Type B pancreatic cell (in vitro differentiated cells): ENCODE measurements at regions not wholly inside any gene's neighbourhood (a gene's known extent, or its start where the extent isn't known, plus 50 kb on each side); places are given as distances from the start of the nearest gene placed in this dataset.

ENCODE experiments used
- DNase-seq: peaks from one replicate; pipeline ENCODE4 v3.0.0; 2021; ENCODE audit warnings: mixed read lengths; ENCODE audit not compliant: unreplicated experiment; ENCODE audit errors: extremely low spot score
- H3K27ac Mint-ChIP-seq: 2 replicates; pipeline ENCODE4 v1.8.0; 2021; ENCODE audit warnings: mild to moderate bottlenecking, mixed read lengths
- H3K27me3 Mint-ChIP-seq: 2 replicates; pipeline ENCODE4 v1.8.0; 2021; ENCODE audit warnings: mixed read lengths
- H3K36me3 Mint-ChIP-seq: 2 replicates; pipeline ENCODE4 v1.8.0; 2021; ENCODE audit warnings: mixed read lengths
- H3K4me1 Mint-ChIP-seq: one replicate; pipeline ENCODE4 v1.8.0; 2021; ENCODE audit warnings: mixed read lengths; ENCODE audit not compliant: unreplicated experiment
- H3K4me3 Mint-ChIP-seq: 2 replicates; pipeline ENCODE4 v1.8.0; 2021; ENCODE audit warnings: mild to moderate bottlenecking, mixed read lengths
- H3K9me3 Mint-ChIP-seq: 2 replicates; pipeline ENCODE4 v1.8.0; 2021; ENCODE audit warnings: mixed read lengths
- CTCF ChIP-seq: fragments of 200-600 bp; sonication (generic); conservative IDR thresholded peaks from 2 replicates; pipeline ENCODE4 v1.5.0; 2021; ENCODE audit warnings: antibody characterized with exemption, mild to moderate bottlenecking

GRCh38 chr13:105139048-105139379, 1396.4 kb downstream of the EFNB2 start:
- TF ChIP-seq CTCF = no peak
- Mint-ChIP-seq H3K27me3 (no peaks in the 10 kb centered on the region), H3K4me1 (peaks cover 5% of the 10 kb centered on the region), H3K36me3 (no peaks in the 10 kb centered on the region), H3K27ac (no peak overlapping the region), H3K9me3 (peaks cover 5% of the 10 kb centered on the region), H3K4me3 (no peak overlapping the region)
- no peak for DNase-seq

- H3K4me1 Mint-ChIP-seq = peaks cover 5% of the 10 kb centered on the region
- no peak overlapping the region for H3K4me3 Mint-ChIP-seq
- H3K36me3 Mint-ChIP-seq = no peaks in the 10 kb centered on the region
- no peak for DNase-seq
- no peak overlapping the region for H3K27ac Mint-ChIP-seq
- no peak for TF ChIP-seq CTCF
- H3K27me3 Mint-ChIP-seq = no peaks in the 10 kb centered on the region
- H3K9me3 Mint-ChIP-seq = peaks cover 9% of the 10 kb centered on the region
These were observed 1399.4 kb downstream of the EFNB2 start for GRCh38 chr13:105135852-105136615.

- Mint-ChIP-seq H3K9me3 (no peaks in the 10 kb centered on the region), H3K36me3 (no peaks in the 10 kb centered on the region), H3K4me3 (no peak overlapping the region), H3K27me3 (no peaks in the 10 kb centered on the region), H3K4me1 (no peaks in the 10 kb centered on the region), H3K27ac (no peak overlapping the region)
- DNase-seq = no peak
- TF ChIP-seq CTCF = no peak
These were observed 1407.7 kb downstream of the EFNB2 start for GRCh38 chr13:105127732-105128131.

GRCh38 chr13:105121221-105121620, 1414.2 kb downstream of the EFNB2 start:
- H3K36me3 Mint-ChIP-seq = no peaks in the 10 kb centered on the region
- DNase-seq = no peak
- TF ChIP-seq CTCF = no peak
- H3K27ac Mint-ChIP-seq = no peak overlapping the region
- H3K4me1 Mint-ChIP-seq = peaks cover 10% of the 10 kb centered on the region
- H3K27me3 Mint-ChIP-seq = no peaks in the 10 kb centered on the region
- H3K9me3 Mint-ChIP-seq = no peaks in the 10 kb centered on the region
- H3K4me3 Mint-ChIP-seq = no peak overlapping the region

GRCh38 chr13:105118426-105118985, 1417.0 kb downstream of the EFNB2 start:
- peaks cover 9% of the 10 kb centered on the region for H3K9me3 Mint-ChIP-seq
- H3K27ac Mint-ChIP-seq = no peak overlapping the region
- TF ChIP-seq CTCF = no peak

More at GRCh38 chr13:105118426-105118985, 1417.0 kb downstream of the EFNB2 start:
- Mint-ChIP-seq H3K4me1 (peaks cover 10% of the 10 kb centered on the region), H3K4me3 (no peak overlapping the region), H3K27me3 (no peaks in the 10 kb centered on the region), H3K36me3 (no peaks in the 10 kb centered on the region)
- no peak for DNase-seq
